ENCODE measurements at regions not wholly inside any gene's neighbourhood (a gene's known extent, or its start where the extent isn't known, plus 50 kb on each side); places are given as distances from the start of the nearest gene placed in this dataset.

GRCh38 chr13:30034458-30034795, 184.0 kb upstream of the UBL3 start:
- no peaks in the 10 kb centered on the region for H3K4me1 ChIP-seq (ENCODE audit: control insufficient read depth in 4 of 4, insufficient read depth in 4 of 4, low read length in 3 of 4)
- 52% methylated on average over 3 of the region's 3 CpGs for WGBS
- H3K27me3 ChIP-seq (ENCODE audit: control insufficient read depth in 4 of 4, insufficient read depth in 4 of 4, low read length in 3 of 4): no peaks in the 10 kb centered on the region
- no peak overlapping the region for H3K27ac ChIP-seq (ENCODE audit: low read depth in 1 of 2, low read length in 2 of 2)
- H3K36me3 ChIP-seq (ENCODE audit: control insufficient read depth in 4 of 4, insufficient read depth in 3 of 4, low read depth in 1 of 4, low read length in 3 of 4): no peaks in the 10 kb centered on the region
- no peaks in the 10 kb centered on the region for H3K9me3 ChIP-seq (ENCODE audit: control insufficient read depth in 4 of 4, low read length in 3 of 4)
- no peak overlapping the region for H3K4me3 ChIP-seq (ENCODE audit: low read depth in 1 of 3, low read length in 3 of 3)
- no peak for TF ChIP-seq EGR1 (IDR thresholded peaks at IDR 0.05; ENCODE audit: low read depth in 2 of 2)
- no peak for TF ChIP-seq GABPA (IDR thresholded peaks at IDR 0.05 in 1 of 2, conservative IDR thresholded peaks at IDR 0.05 in 1 of 2)
- no peak for TF ChIP-seq ZBTB33 (IDR thresholded peaks at IDR 0.05)
- no peak for TF ChIP-seq ATF3 (IDR thresholded peaks at IDR 0.05)
- no peak for TF ChIP-seq JUND (IDR thresholded peaks at IDR 0.05)
- no peak for TF ChIP-seq MAX (IDR thresholded peaks at IDR 0.05)
- TF ChIP-seq YY1 (IDR thresholded peaks at IDR 0.05): no peak
- no peak for TF ChIP-seq SP1 (IDR thresholded peaks at IDR 0.05)
- TF ChIP-seq HNF4A (conservative IDR thresholded peaks at IDR 0.05): no peak
- no peak for DNase-seq (ENCODE audit: low spot score)
- no peak overlapping the region for H3K9ac ChIP-seq (ENCODE audit: low read depth in 1 of 2, low read length in 2 of 2)

GRCh38 chr13:30033681-30034457, 183.5 kb upstream of the UBL3 start:
- 80% methylated on average over 6 of the region's 6 CpGs for WGBS
- DNase-seq (ENCODE audit: low spot score): no peak
- Histone ChIP-seq H3K4me3 (ENCODE audit: low read depth in 1 of 3, low read length in 3 of 3) (no peak overlapping the region), H3K4me1 (ENCODE audit: control insufficient read depth in 4 of 4, insufficient read depth in 4 of 4, low read length in 3 of 4) (no peaks in the 10 kb centered on the region), H3K27me3 (ENCODE audit: control insufficient read depth in 4 of 4, insufficient read depth in 4 of 4, low read length in 3 of 4) (no peaks in the 10 kb centered on the region), H3K9ac (ENCODE audit: low read depth in 1 of 2, low read length in 2 of 2) (no peak overlapping the region), H3K9me3 (ENCODE audit: control insufficient read depth in 4 of 4, low read length in 3 of 4) (no peaks in the 10 kb centered on the region), H3K36me3 (ENCODE audit: control insufficient read depth in 4 of 4, insufficient read depth in 3 of 4, low read depth in 1 of 4, low read length in 3 of 4) (no peaks in the 10 kb centered on the region), H3K27ac (ENCODE audit: low read depth in 1 of 2, low read length in 2 of 2) (no peak overlapping the region)
- TF ChIP-seq GABPA (IDR thresholded peaks at IDR 0.05 in 1 of 2, conservative IDR thresholded peaks at IDR 0.05 in 1 of 2) (no peak), HNF4G (IDR thresholded peaks at IDR 0.05) (no peak), RAD21 (IDR thresholded peaks at IDR 0.05) (no peak), EGR1 (IDR thresholded peaks at IDR 0.05; ENCODE audit: low read depth in 2 of 2) (no peak), REST (IDR thresholded peaks at IDR 0.05) (no peak), YY1 (IDR thresholded peaks at IDR 0.05) (no peak), RXRA (IDR thresholded peaks at IDR 0.05) (no peak), NR2F2 (IDR thresholded peaks at IDR 0.05) (no peak), FOXA2 (IDR thresholded peaks at IDR 0.05) (no peak), JUND (IDR thresholded peaks at IDR 0.05) (no peak), TAF1 (conservative IDR thresholded peaks at IDR 0.05) (no peak), ZBTB33 (IDR thresholded peaks at IDR 0.05) (no peak), ATF3 (IDR thresholded peaks at IDR 0.05) (no peak), CTCF (IDR thresholded peaks at IDR 0.05; ENCODE audit: low read depth, low read length, missing input control) (no peak), MAX (IDR thresholded peaks at IDR 0.05) (no peak), HNF4A (conservative IDR thresholded peaks at IDR 0.05) (no peak), SP1 (IDR thresholded peaks at IDR 0.05) (no peak)

Measured in liver (tissue), 8 donors.